ENCODE measurements at regions not wholly inside any gene's neighbourhood (a gene's known extent, or its start where the extent isn't known, plus 50 kb on each side); places are given as distances from the start of the nearest gene placed in this dataset.

GRCh38 chr21:14903172-14903865 lies 161.5 kb downstream of the NRIP1 start:
- ChIA-PET POLR2A (no interaction called here), CTCF (no interaction called here)
- ATAC-seq (replicated peaks in 1 of 4): no peak

DNA sequence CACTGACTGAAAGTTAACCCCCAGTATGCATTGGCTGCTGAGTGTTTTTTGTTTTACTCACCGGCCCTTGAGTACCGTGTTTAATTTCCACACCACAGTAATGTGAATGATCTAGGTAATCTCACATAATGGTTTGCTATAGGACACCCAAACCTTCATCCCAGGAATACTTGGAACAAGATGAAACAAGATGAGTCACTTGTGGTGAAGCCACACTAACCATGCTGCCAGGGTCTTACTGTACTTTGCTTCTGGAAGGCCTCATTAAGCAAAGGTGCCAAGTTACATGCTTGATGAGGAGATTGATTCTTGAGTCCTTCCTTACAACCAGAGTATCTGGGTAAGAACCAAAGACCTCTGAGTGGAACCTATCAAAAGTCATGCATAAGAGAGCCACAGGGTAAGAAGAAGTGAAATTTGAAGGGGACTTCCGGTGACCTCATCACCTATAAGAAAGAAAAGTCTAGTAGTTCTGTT lies 163.3 kb downstream of the NRIP1 start:
- no peak overlapping the region for H3K4me3 Mint-ChIP-seq
- no peak overlapping the region for H3K27ac ChIP-seq (ENCODE audit: low read length)

More at GRCh38 chr21:14903172-14903865, 161.5 kb downstream of the NRIP1 start:
- Histone ChIP-seq H3K4me3 (ENCODE audit: control insufficient read depth in 1 of 2, extremely low read depth in 1 of 2, low read length in 1 of 2) (no peak overlapping the region), H3K9me3 (no peaks in the 10 kb centered on the region), H3K27ac (ENCODE audit: low read length) (no peak overlapping the region), H3K4me1 (ENCODE audit: control insufficient read depth in 1 of 2, extremely low read depth in 1 of 2, insufficient read depth in 2 of 2, low read length in 2 of 2) (no peaks in the 10 kb centered on the region), H3K27me3 (replicated peaks in 1 of 2; ENCODE audit: control insufficient read depth in 2 of 2, extremely low read depth in 1 of 2, insufficient read depth in 2 of 2, low read length in 1 of 2) (no peaks in the 10 kb centered on the region), H3K36me3 (ENCODE audit: control insufficient read depth in 2 of 2, extremely low read depth in 1 of 2, insufficient read depth in 1 of 2, low read length in 1 of 2) (no peaks in the 10 kb centered on the region)
- no peaks in the 10 kb centered on the region for H3K27me3 Mint-ChIP-seq
- no peaks in the 10 kb centered on the region for H3K4me1 Mint-ChIP-seq
- no peak overlapping the region for H3K27ac Mint-ChIP-seq
- 93% methylated on average over 2 of the region's 3 CpGs for WGBS (ENCODE audit: insufficient coverage)
- H3K9me3 Mint-ChIP-seq: no peaks in the 10 kb centered on the region
- no peak for DNase-seq
- H3K36me3 Mint-ChIP-seq: no peaks in the 10 kb centered on the region
- H3K4me3 Mint-ChIP-seq: no peak overlapping the region

GRCh38 chr21:14900611-14901010 lies 164.2 kb downstream of the NRIP1 start:
- Mint-ChIP-seq H3K4me1 (no peaks in the 10 kb centered on the region), H3K27me3 (no peaks in the 10 kb centered on the region), H3K4me3 (no peak overlapping the region), H3K9me3 (no peaks in the 10 kb centered on the region), H3K27ac (no peak overlapping the region), H3K36me3 (no peaks in the 10 kb centered on the region)
- Histone ChIP-seq H3K9me3 (no peaks in the 10 kb centered on the region), H3K36me3 (ENCODE audit: control insufficient read depth in 2 of 2, extremely low read depth in 1 of 2, insufficient read depth in 1 of 2, low read length in 1 of 2) (no peaks in the 10 kb centered on the region), H3K4me3 (ENCODE audit: control insufficient read depth in 1 of 2, extremely low read depth in 1 of 2, low read length in 1 of 2) (no peak overlapping the region), H3K27me3 (replicated peaks in 1 of 2; ENCODE audit: control insufficient read depth in 2 of 2, extremely low read depth in 1 of 2, insufficient read depth in 2 of 2, low read length in 1 of 2) (no peaks in the 10 kb centered on the region), H3K4me1 (ENCODE audit: control insufficient read depth in 1 of 2, extremely low read depth in 1 of 2, insufficient read depth in 2 of 2, low read length in 2 of 2) (no peaks in the 10 kb centered on the region), H3K27ac (ENCODE audit: low read length) (no peak overlapping the region)
- ChIA-PET POLR2A (no interaction called here), CTCF (no interaction called here)
- ATAC-seq (replicated peaks in 1 of 4): no peak
- no CpG with 5 or more reads among the region's 1 CpG for WGBS (ENCODE audit: insufficient coverage)
- DNase-seq: no peak

More for the DNA sequence above, 163.3 kb downstream of the NRIP1 start:
- Histone ChIP-seq H3K36me3 (ENCODE audit: control insufficient read depth in 2 of 2, extremely low read depth in 1 of 2, insufficient read depth in 1 of 2, low read length in 1 of 2) (no peaks in the 10 kb centered on the region), H3K27me3 (replicated peaks in 1 of 2; ENCODE audit: control insufficient read depth in 2 of 2, extremely low read depth in 1 of 2, insufficient read depth in 2 of 2, low read length in 1 of 2) (no peaks in the 10 kb centered on the region), H3K9me3 (no peaks in the 10 kb centered on the region), H3K4me3 (ENCODE audit: control insufficient read depth in 1 of 2, extremely low read depth in 1 of 2, low read length in 1 of 2) (no peak overlapping the region), H3K4me1 (ENCODE audit: control insufficient read depth in 1 of 2, extremely low read depth in 1 of 2, insufficient read depth in 2 of 2, low read length in 2 of 2) (no peaks in the 10 kb centered on the region)
- no CpG with 5 or more reads among the region's 3 CpGs for WGBS (ENCODE audit: insufficient coverage)
- DNase-seq (no peak), ATAC-seq (replicated peaks in 1 of 4) (no peak)
- CTCF ChIA-PET: no interaction called here
- Mint-ChIP-seq H3K27ac (no peak overlapping the region), H3K4me1 (no peaks in the 10 kb centered on the region), H3K9me3 (no peaks in the 10 kb centered on the region), H3K36me3 (no peaks in the 10 kb centered on the region), H3K27me3 (no peaks in the 10 kb centered on the region)
- POLR2A ChIA-PET: no interaction called here

DNA sequence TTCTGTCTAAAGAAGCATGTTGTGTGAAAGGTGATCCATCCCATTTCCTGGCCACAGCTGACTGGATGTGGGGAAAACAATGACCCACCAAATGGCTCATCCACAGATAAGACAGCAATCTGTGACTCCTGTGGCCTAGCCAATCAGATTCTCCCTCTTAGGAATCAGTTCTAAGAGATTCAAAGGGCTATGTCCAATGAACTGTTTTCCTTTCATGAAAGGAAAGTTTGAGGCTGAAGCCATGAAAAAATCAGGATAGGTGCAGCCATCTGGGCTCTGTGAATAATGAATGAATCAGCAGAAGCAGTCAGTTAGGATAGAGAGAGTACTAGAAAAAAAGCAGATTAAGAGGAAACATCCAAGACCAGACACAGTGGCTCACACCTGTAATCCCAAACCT lies 164.7 kb downstream of the NRIP1 start:
- H3K27ac ChIP-seq (ENCODE audit: low read length): no peak overlapping the region
- H3K36me3 Mint-ChIP-seq: no peaks in the 10 kb centered on the region

DNA sequence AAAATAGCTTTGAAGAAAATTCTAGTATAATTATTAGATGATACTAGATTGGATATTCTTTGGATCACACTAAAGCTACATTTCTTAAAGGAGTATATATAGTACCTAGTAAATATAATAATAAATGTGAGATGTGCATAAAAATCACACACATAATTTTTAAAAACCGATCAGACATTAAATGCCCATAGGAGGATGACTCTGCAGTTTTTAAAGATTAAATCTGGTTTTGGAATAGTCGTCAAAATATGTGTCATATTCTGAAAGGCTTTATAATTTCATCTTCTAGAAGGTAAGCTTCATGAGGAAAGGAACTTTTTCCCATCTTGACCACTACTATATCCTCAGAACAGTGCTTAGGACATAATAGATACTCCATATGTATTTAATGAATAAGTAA lies 169.0 kb downstream of the NRIP1 start:
- Mint-ChIP-seq H3K4me1 (no peaks in the 10 kb centered on the region), H3K27me3 (no peaks in the 10 kb centered on the region), H3K4me3 (no peak overlapping the region), H3K9me3 (no peaks in the 10 kb centered on the region), H3K27ac (no peak overlapping the region), H3K36me3 (no peaks in the 10 kb centered on the region)
- Histone ChIP-seq H3K36me3 (ENCODE audit: control insufficient read depth in 2 of 2, extremely low read depth in 1 of 2, insufficient read depth in 1 of 2, low read length in 1 of 2) (no peaks in the 10 kb centered on the region), H3K4me3 (ENCODE audit: control insufficient read depth in 1 of 2, extremely low read depth in 1 of 2, low read length in 1 of 2) (no peak overlapping the region), H3K9me3 (no peaks in the 10 kb centered on the region), H3K27ac (ENCODE audit: low read length) (no peak overlapping the region), H3K27me3 (replicated peaks in 1 of 2; ENCODE audit: control insufficient read depth in 2 of 2, extremely low read depth in 1 of 2, insufficient read depth in 2 of 2, low read length in 1 of 2) (no peaks in the 10 kb centered on the region), H3K4me1 (ENCODE audit: control insufficient read depth in 1 of 2, extremely low read depth in 1 of 2, insufficient read depth in 2 of 2, low read length in 2 of 2) (no peaks in the 10 kb centered on the region)
- DNase-seq (no peak), ATAC-seq (replicated peaks in 1 of 4) (no peak)
- ChIA-PET POLR2A (interaction anchor here in 1 of 2 donors (0.6 kb wide), 1 partner anchor 110 kb away, joined by 4 read pairs; no protein-coding TSS in a partner anchor), CTCF (no interaction called here)
- WGBS (ENCODE audit: insufficient coverage): no CpG with 5 or more reads among the region's 2 CpGs

More for the DNA sequence above, 164.7 kb downstream of the NRIP1 start:
- H3K4me1 ChIP-seq (ENCODE audit: control insufficient read depth in 1 of 2, extremely low read depth in 1 of 2, insufficient read depth in 2 of 2, low read length in 2 of 2): no peaks in the 10 kb centered on the region
- no peak overlapping the region for H3K27ac Mint-ChIP-seq
- CTCF ChIA-PET: no interaction called here
- H3K27me3 Mint-ChIP-seq: no peaks in the 10 kb centered on the region
- no peak for DNase-seq
- POLR2A ChIA-PET: no interaction called here
- no peaks in the 10 kb centered on the region for H3K9me3 Mint-ChIP-seq
- H3K4me3 Mint-ChIP-seq: no peak overlapping the region
- no peaks in the 10 kb centered on the region for H3K27me3 ChIP-seq (replicated peaks in 1 of 2; ENCODE audit: control insufficient read depth in 2 of 2, extremely low read depth in 1 of 2, insufficient read depth in 2 of 2, low read length in 1 of 2)
- H3K4me3 ChIP-seq (ENCODE audit: control insufficient read depth in 1 of 2, extremely low read depth in 1 of 2, low read length in 1 of 2): no peak overlapping the region
- no peaks in the 10 kb centered on the region for H3K36me3 ChIP-seq (ENCODE audit: control insufficient read depth in 2 of 2, extremely low read depth in 1 of 2, insufficient read depth in 1 of 2, low read length in 1 of 2)
- H3K9me3 ChIP-seq: no peaks in the 10 kb centered on the region
- no peaks in the 10 kb centered on the region for H3K4me1 Mint-ChIP-seq
- ATAC-seq (replicated peaks in 1 of 4): no peak

- POLR2A ChIA-PET: no interaction called here
Observed at GRCh38 chr21:14890141-14890540, 174.7 kb downstream of the NRIP1 start.

More at GRCh38 chr21:14890141-14890540, 174.7 kb downstream of the NRIP1 start:
- Mint-ChIP-seq H3K27ac (no peak overlapping the region), H3K27me3 (no peaks in the 10 kb centered on the region), H3K36me3 (no peaks in the 10 kb centered on the region), H3K4me1 (no peaks in the 10 kb centered on the region), H3K9me3 (no peaks in the 10 kb centered on the region), H3K4me3 (no peak overlapping the region)
- 92% methylated on average over 1 of the region's 2 CpGs for WGBS (ENCODE audit: insufficient coverage)
- no peaks in the 10 kb centered on the region for H3K27me3 ChIP-seq (replicated peaks in 1 of 2; ENCODE audit: control insufficient read depth in 2 of 2, extremely low read depth in 1 of 2, insufficient read depth in 2 of 2, low read length in 1 of 2)
- DNase-seq (no peak), ATAC-seq (replicated peaks in 1 of 4) (no peak)
- H3K4me3 ChIP-seq (ENCODE audit: control insufficient read depth in 1 of 2, extremely low read depth in 1 of 2, low read length in 1 of 2): no peak overlapping the region
- no peak overlapping the region for H3K27ac ChIP-seq (ENCODE audit: low read length)
- CTCF ChIA-PET: interaction anchor here in 1 of 2 donors (1.0 kb wide), 1 partner anchor 12 kb away, joined by 3 read pairs; no protein-coding TSS in a partner anchor
- no peaks in the 10 kb centered on the region for H3K4me1 ChIP-seq (ENCODE audit: control insufficient read depth in 1 of 2, extremely low read depth in 1 of 2, insufficient read depth in 2 of 2, low read length in 2 of 2)
- H3K9me3 ChIP-seq: no peaks in the 10 kb centered on the region
- no peaks in the 10 kb centered on the region for H3K36me3 ChIP-seq (ENCODE audit: control insufficient read depth in 2 of 2, extremely low read depth in 1 of 2, insufficient read depth in 1 of 2, low read length in 1 of 2)
